HCEC 1CT (cell line): ENCODE measurements at regions not wholly inside any gene's neighbourhood (a gene's known extent, or its start where the extent isn't known, plus 50 kb on each side); places are given as distances from the start of the nearest gene placed in this dataset.

Experiments
- DNase-seq: peaks from one replicate; pipeline ENCODE4 v3.0.0-alpha.2; 2017

DNA sequence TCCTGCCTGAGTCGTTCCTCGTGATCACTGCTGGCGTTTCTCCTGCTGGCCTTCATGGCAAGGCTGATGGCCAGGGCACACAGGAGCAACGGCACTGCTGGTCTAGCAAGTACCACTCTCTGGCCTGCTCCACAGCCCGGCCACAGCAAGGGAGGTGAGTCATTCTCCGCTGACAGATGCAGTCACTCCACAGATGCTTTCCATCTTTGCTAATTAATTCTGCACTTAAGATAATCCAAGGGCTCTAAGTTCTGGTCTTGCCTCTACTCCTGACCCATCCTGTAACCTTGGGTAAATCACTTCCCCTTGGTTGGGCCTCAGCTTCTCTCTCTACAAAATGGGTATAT is 244.4 kb downstream of the RPS24 start:
- DNase-seq, result peak; percentile 82

GRCh38 chr10:78279756-78280155 is 246.1 kb downstream of the RPS24 start:
- DNase-seq, result no peak

DNA sequence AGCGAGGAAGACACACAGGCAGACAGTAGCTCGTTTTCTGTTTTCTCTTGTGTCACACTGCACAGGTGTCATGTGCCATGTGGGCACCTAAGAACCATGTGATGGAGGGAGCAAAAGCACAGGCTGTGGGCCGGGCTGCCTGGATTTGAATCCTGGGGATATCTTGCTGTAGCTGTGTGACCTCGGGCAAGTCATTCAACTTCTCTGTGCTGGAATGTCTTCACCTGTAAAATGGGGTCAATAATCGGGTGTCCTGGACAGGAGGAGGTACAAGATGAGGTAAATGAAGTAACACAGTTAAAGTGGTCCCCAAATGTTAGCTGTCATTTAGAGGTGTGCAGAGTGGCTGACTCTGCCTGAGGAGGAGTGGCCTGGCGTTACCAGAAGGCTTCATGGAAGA is 246.9 kb downstream of the RPS24 start:
- DNase-seq, result no peak

GRCh38 chr10:78281627-78282026 is 248.0 kb downstream of the RPS24 start:
- no peak for DNase-seq

- no peak for DNase-seq
Observed at GRCh38 chr10:78283069-78283682, 249.5 kb downstream of the RPS24 start.

DNA sequence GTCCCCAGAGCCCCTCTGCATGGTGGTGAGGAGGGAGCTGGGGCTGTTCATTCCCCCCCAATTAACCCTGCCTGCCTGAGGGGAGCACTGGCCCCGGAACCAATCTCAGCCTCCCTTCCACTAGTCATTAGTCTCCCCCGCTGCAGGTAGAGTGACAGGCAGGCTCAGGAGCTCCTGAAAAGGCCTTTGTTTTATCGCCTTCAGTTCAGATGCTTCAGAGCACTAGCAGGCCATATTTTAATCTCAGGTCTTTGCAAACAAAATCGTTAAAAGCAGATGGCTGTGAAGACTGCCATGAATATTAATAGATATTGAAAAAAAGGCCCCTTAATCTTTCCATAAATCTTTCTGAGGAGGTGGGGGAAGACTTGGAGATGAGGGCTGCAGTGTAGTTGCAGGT is 250.7 kb downstream of the RPS24 start:
- no peak for DNase-seq

GRCh38 chr10:78285226-78285625 is 251.6 kb downstream of the RPS24 start:
- DNase-seq, result no peak

DNA sequence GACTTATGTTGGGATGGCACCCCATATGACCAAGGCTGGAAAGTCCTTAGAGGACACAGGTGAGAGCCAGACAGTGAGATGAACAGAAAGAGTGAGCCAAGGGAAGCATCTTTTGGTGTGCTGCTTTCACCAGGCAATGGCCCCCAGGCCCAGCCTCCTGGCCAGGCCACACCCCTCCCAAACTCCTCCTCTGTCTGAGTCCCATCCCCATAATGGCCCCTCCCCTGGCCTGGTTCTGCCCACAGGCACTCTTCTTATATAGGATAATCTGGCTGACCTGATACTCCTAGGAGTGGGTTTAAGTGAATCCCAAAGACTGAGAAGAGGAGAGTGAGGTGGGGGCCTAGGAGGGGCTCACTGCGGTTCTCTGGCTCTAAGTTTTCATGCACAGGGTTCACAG is 252.5 kb downstream of the RPS24 start:
- no peak for DNase-seq

- no peak for DNase-seq
Observed at GRCh38 chr10:78286668-78287067, 253.0 kb downstream of the RPS24 start.

DNA sequence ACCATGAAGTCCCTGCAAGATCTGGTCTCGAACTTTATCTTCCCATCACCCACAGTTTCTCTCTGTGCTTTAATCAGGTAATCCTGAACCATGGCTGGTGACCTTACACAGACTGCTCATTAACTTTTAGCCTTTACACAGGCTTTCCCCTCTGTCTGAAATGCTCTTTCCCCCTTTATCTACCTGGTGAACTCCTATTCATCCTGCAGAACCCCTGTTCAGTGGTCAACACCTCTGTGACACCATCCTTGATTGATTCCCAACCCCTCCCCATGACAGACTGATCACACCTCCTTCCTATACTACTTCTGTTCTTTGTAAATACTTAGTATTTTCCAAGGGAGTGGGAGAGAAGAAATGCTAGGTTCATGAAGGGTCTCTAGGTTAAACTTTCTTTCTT is 254.0 kb downstream of the RPS24 start:
- no peak for DNase-seq

GRCh38 chr10:78288663-78289062 is 255.0 kb downstream of the RPS24 start:
- DNase-seq, result no peak

DNA sequence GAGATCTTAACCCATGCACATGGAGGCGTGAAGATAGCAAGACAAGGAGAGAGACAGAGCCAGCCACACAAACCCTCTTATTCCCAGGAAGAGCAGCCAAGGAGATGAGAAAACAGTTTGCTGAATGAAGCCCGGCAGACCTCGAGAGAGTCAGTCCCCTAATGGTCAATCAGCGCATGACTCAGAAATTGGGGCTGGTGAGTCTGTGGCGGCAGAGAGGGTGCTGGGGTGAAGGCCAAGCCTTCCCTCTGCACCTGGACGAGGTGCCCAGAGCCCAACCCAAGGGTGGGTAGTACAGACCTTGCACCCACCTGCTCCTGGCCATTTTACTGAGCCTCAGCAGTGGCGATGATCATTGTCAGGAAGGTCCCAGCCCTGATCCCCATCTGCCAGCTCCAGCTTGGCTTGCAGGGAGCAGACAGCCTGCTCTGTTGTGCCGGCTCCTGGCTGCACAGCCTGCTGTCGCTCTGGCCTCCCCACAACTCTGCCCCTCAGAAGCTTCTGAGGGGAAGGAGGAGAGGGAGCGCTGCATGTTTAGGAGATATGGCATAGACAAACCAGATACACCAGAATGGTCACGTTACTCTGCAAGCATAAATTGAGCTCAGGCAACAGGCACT is 256.6 kb downstream of the RPS24 start:
- DNase-seq, result no peak

DNA sequence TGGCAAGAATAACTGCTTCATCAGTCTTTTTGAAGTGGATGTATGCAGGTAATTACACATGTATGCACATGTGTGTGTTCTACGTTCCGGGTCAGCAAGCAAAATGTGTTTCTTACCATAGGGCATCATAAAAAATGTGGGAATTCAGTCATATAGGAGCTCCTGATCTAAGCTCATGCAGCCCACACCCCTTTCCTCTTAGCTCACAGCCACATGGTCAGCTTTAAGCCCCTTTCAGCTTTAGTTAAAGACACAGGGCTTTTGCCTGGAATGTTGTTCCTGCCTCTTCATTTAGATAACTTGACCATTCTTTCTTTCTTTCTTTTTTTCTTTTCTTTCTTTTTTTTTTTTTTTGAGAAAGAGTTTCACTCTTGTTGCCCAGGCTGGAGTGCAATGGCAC is 258.1 kb downstream of the RPS24 start:
- no peak for DNase-seq

DNA sequence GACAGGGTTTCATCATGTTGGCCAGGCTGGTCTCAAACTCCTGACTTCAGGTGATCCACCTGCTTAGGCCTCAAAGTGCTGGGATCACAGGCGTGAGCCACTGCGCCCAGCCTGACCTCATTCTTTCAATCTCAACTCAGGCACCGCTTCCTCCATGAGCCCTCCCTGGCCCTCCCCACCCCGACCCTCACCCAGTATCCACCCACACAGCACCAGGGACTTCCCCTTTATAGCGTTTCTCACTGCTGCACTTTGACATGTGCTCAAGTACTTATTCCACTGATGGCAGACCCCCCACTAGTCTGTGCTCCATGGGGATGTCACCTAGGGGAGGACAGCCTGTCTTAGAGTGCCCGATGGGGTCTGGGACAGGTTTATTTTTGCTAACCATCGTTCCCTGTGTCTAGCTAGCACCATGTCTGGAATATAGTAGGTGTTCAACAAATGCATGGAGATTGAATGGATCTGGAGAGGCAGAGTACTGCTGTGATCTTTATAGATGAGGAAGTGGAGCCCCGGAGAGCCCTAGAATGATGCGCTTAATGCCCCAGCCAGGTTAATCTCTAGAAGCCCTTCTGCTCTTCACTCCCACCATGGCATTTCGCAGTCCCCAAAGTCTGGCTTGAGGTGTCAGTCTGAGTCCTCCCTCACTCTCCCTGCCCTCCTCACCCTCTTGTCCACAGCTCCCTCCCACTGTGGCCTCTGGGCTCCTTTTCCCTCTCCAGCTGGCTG is 258.8 kb downstream of the RPS24 start:
- no peak for DNase-seq

DNA sequence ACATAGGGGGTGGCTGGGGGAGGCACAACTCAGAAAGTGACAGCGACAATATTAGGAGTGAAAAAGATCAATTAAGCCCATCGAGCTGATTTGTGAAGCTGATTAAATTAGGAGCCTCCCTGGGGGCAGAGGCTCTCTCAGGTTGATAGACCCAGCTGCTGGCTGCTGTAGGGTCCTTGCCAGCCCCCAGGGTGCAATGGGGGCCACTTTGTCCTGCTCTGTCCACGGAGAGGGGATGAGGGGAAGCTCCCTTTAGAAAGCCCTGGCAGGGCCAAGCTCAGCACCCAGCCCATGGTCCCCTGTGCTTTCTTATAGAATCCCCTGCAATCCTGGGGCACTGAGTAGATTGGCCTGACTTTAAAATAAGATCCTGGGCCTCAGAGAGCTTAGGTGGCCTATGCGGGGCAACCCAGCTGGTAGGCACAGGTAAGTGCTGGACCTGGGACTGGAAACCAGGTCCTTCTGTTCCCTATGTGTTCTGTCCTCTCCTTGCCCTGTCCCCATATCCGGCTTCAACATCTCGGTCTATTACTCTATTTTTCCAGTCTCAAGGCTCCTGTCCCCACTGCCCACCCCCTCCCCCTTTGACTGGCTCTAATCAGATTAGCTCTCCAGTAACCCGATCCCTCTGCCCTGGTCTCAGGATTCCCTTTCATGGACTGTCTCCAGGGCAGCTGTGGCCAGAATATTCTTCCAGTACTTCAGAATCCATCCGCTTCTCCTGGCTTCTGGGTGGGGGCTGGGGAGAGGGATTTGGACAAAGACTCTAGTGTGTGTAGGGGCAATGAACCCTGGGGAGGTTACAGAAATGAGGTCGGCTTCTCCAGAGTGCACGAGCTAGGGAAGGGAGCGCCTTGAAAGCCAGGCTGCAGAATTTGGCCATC is 259.6 kb downstream of the RPS24 start:
- no peak for DNase-seq

DNA sequence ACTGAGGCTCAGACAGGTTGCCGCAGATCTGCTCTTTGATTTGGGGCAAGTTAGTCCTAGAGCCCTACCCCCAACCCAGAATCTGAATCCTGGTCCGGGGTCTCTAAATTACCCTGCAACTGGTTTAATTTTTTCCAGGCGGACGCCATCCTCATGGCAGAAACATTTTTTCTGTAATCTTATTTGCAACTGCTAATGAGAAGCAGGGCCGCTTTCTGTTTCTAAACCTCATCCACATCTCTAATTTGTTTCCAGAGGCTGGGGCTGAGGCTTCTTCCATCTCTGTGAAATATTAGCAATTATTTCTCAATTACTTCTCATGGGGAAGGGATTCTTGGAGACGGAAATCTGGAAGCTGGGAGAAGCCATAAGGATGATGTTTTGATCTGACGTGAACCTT is 261.6 kb downstream of the RPS24 start:
- DNase-seq, result no peak

DNA sequence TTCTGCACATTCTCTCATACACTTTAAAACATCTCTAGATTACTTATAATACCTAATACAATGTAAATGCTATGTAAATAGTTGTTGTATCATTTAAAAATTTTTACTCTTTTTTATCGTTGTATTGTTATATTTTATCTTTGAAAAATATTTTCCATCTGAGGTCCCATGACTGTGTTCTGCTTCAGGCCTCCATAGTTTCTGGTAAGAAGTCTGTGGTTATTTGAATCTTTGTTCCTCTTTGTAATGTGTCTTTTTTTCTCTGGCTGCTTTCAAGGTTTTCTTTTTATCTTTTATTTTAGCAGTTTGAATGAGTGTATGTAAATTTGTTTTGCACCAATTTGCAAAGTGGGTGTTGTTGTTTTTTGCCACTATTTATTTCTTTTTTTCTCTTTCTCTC is 263.1 kb downstream of the RPS24 start:
- DNase-seq, result no peak

DNA sequence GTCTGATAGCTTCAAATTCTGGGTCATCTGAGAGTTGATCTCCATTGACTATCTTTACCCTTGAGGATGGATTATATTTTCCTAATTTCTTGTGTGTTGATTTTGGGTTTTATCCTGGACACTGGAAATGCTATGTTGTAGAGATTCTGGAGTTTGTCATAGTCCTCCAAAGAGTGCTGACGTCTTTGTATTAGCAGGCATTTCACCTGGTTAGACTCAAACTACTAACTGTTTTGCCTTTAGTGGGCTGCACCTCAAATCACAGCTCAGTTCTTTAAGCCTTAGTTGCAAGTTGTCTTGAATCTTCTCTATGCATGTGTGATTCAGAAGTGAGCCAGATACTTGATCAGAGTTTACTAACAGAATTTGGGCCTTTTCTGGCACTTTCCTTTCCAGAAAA is 264.3 kb downstream of the RPS24 start:
- no peak for DNase-seq

GRCh38 chr10:78298835-78299234 is 265.2 kb downstream of the RPS24 start:
- no peak for DNase-seq

- DNase-seq, result no peak
Observed at GRCh38 chr10:78299851-78300468, 266.3 kb downstream of the RPS24 start.

DNA sequence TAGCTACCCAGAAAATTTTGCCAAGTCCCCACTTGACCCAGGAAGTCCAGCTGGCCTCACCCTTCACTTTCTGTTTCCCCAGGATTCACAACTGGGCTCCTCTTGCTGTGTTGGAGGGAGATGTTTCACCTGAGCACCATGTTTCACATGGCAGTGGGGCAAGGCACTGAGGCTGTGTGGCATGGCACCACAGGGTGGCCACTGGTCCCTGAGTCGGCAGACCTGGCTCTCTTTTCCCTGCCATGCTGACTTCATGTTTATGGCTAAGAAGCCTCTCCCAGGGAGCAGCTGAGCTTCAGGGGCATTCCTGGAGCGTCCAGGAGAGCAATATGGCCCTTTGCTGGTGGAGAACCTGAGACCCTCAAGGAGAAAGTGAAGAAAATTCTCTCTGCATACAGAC is 266.9 kb downstream of the RPS24 start:
- DNase-seq, result no peak

- no peak for DNase-seq
Observed at GRCh38 chr10:78301481-78301880, 267.8 kb downstream of the RPS24 start.
